ENCODE measurements at regions not wholly inside any gene's neighbourhood (a gene's known extent, or its start where the extent isn't known, plus 50 kb on each side); places are given as distances from the start of the nearest gene placed in this dataset.

DNA sequence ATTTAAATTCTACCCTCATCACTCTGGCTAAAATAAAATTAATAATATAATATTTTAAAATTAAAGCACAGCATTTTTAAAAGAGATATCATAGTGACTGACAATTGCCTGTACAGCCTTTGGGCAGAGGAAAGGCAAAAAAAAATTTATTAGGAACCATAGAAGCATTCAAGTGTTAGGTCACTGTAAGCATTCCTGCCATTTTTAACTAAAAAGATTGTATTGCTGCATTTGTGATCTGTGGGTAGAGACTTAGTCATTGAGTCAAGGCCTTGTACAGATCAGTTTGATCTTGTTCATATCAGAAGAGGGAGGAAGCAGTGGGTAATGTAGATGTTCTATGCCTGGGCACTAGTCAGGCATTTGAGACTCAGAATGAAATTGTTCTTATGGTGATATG lies 109.9 kb downstream of the LYPLAL1 start:
- H3K9me3 ChIP-seq (ENCODE audit: control insufficient read depth, low read length): no peaks in the 10 kb centered on the region
- no peaks in the 10 kb centered on the region for H3K36me3 ChIP-seq (ENCODE audit: control insufficient read depth, insufficient read depth, low read length)
- peaks cover 11% of the 10 kb centered on the region for H3K4me1 ChIP-seq (ENCODE audit: control insufficient read depth, insufficient read depth, low read length, poor library complexity, severe bottlenecking)
- no peak overlapping the region for H3K4me3 ChIP-seq (ENCODE audit: extremely low read depth, insufficient read depth, low read length, poor library complexity, severe bottlenecking)
- no peak overlapping the region for H3K27ac ChIP-seq (ENCODE audit: low read depth, low read length, severe bottlenecking)

DNA sequence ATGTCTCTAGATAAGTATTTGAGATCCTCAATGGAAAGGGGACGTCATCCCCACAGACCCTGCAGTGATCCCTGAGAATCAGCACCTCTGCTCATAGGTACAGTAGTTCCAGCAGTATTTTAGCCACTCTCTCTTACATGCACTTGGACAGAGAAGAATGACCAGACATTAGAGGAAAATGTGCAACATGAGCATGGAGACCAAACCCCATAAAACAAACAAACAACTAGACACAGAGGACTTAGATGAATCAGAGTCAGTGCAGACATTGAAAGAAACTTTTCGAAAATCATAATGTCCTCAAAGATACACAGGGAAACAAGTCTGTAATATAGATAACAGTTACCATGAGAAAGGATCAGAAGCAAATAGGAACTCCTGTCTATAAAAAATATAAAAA lies 108.2 kb downstream of the LYPLAL1 start:
- 86 to 100% methylated on average over 1 of the region's 2 CpGs for WGBS, 2 experiments (ENCODE audit: insufficient coverage in 2 of 2)
- H3K27ac ChIP-seq (ENCODE audit: low read depth, low read length, severe bottlenecking): no peak overlapping the region

DNA sequence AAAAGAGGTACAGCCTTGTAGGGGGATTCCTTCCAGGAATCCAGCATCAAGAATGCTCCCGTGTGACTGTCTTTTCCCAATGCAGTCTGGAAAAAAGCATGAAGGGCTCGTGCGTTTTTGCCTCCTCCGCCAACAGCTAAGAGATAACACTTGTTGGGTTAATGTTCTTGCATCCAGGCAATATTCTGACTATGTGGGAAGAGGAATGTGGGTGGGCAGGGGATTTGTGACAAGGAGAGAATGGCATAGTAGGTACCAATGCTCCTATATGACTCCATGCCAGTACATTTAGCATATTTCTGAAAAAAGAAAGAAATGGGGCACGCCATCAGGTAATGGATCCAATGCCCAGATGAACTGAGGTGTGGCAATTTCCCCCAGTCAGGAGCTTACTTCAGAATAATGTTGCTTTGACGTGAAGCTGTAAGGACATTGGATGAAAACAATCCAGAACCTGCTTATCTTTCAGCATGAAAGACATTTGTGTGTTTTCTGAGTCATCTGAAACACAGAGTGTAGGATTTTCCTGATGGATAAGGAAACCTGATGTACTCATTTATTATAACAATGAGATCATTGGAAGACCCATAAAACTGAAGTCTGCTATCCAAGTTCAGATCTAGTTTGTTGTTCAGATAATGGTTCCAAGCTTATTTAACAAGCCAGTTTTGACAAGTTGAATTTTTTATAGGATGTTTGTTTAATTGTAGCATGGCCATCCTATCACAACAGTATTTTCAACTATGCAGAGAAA lies 105.5 kb downstream of the LYPLAL1 start:
- Histone ChIP-seq H3K4me1 (ENCODE audit: control insufficient read depth, insufficient read depth, low read length, poor library complexity, severe bottlenecking) (peaks cover 18% of the 10 kb centered on the region), H3K4me3 (ENCODE audit: extremely low read depth, insufficient read depth, low read length, poor library complexity, severe bottlenecking) (no peak overlapping the region), H3K36me3 (ENCODE audit: control insufficient read depth, insufficient read depth, low read length) (no peaks in the 10 kb centered on the region), H3K9me3 (ENCODE audit: control insufficient read depth, low read length) (no peaks in the 10 kb centered on the region), H3K27ac (ENCODE audit: low read depth, low read length, severe bottlenecking) (peak overlapping the region; percentile 11)
- WGBS, 2 experiments (ENCODE audit: insufficient coverage in 2 of 2): 86 to 93% methylated on average over 5 to 6 of the region's 6 CpGs

More for the DNA sequence above, 108.2 kb downstream of the LYPLAL1 start:
- Histone ChIP-seq H3K9me3 (ENCODE audit: control insufficient read depth, low read length) (no peaks in the 10 kb centered on the region), H3K4me1 (ENCODE audit: control insufficient read depth, insufficient read depth, low read length, poor library complexity, severe bottlenecking) (peaks cover 15% of the 10 kb centered on the region), H3K36me3 (ENCODE audit: control insufficient read depth, insufficient read depth, low read length) (no peaks in the 10 kb centered on the region), H3K4me3 (ENCODE audit: extremely low read depth, insufficient read depth, low read length, poor library complexity, severe bottlenecking) (no peak overlapping the region)

DNA sequence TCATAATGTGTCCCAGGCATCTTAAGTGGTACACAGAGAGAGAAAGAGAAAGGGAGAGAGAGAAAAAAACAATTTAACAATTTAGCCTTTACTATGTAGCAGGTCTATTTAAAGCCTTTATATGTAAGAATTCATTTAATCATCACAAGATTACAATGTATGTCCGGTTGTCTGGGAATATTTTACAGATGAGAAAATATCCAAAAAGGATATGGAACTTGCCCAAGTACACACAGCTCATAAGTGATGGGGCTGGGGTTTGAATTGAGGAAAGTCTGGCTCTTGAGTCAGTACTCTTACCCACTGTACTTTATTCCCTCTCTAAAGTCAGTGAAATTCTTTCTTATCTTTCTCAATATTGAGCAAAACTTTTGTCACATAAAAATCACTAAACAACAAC lies 104.6 kb downstream of the LYPLAL1 start:
- H3K9me3 ChIP-seq (ENCODE audit: control insufficient read depth, low read length): no peaks in the 10 kb centered on the region
- H3K4me3 ChIP-seq (ENCODE audit: extremely low read depth, insufficient read depth, low read length, poor library complexity, severe bottlenecking): no peak overlapping the region
- no CpG with 5 or more reads among the region's 1 CpG for WGBS, 2 experiments (ENCODE audit: insufficient coverage in 2 of 2)
- no peak overlapping the region for H3K27ac ChIP-seq (ENCODE audit: low read depth, low read length, severe bottlenecking)
- H3K4me1 ChIP-seq (ENCODE audit: control insufficient read depth, insufficient read depth, low read length, poor library complexity, severe bottlenecking): peaks cover 18% of the 10 kb centered on the region
- H3K36me3 ChIP-seq (ENCODE audit: control insufficient read depth, insufficient read depth, low read length): no peaks in the 10 kb centered on the region

DNA sequence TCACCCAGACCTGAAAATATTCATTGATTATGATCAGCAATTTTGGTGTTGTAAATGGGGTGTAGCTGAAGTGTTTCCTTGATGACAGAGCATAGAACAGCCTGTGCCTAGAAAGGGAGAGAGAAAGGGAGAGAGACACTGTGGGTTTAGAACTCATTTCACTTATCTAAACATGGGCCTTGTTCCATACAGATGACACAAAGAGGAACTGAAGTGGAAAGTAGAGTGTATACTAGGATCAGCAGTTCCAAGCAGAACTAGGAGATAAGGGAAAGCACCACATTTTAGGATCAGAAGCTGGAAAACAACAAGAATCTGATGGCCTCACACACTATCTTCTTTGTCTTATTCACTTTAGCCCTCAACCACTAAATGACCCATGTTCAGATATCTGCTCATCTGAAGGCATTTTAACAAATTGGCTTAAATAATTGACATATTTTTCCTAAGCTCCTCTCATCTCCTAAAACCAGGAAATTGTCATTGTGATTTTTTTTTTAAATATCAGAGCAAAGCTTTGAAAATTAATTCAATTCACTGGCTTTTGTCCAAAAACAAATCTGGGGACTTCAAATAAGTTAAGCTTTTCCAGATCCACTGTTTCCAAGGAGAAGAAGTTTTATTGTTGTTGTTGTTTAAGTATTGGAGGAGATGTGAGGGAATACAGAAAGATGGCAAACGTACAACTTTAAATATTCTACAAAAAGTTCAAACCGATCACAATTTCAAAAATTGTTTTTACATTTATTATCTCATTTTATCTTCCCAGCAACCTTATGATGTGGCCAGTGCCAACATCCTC lies 103.8 kb downstream of the LYPLAL1 start:
- 86 to 100% methylated on average over 1 of the region's 2 CpGs for WGBS, 2 experiments (ENCODE audit: insufficient coverage in 2 of 2)
- Histone ChIP-seq H3K4me1 (ENCODE audit: control insufficient read depth, insufficient read depth, low read length, poor library complexity, severe bottlenecking) (peaks cover 18% of the 10 kb centered on the region), H3K9me3 (ENCODE audit: control insufficient read depth, low read length) (no peaks in the 10 kb centered on the region), H3K27ac (ENCODE audit: low read depth, low read length, severe bottlenecking) (peak overlapping the region; percentile 71), H3K36me3 (ENCODE audit: control insufficient read depth, insufficient read depth, low read length) (no peaks in the 10 kb centered on the region), H3K4me3 (ENCODE audit: extremely low read depth, insufficient read depth, low read length, poor library complexity, severe bottlenecking) (no peak overlapping the region)

DNA sequence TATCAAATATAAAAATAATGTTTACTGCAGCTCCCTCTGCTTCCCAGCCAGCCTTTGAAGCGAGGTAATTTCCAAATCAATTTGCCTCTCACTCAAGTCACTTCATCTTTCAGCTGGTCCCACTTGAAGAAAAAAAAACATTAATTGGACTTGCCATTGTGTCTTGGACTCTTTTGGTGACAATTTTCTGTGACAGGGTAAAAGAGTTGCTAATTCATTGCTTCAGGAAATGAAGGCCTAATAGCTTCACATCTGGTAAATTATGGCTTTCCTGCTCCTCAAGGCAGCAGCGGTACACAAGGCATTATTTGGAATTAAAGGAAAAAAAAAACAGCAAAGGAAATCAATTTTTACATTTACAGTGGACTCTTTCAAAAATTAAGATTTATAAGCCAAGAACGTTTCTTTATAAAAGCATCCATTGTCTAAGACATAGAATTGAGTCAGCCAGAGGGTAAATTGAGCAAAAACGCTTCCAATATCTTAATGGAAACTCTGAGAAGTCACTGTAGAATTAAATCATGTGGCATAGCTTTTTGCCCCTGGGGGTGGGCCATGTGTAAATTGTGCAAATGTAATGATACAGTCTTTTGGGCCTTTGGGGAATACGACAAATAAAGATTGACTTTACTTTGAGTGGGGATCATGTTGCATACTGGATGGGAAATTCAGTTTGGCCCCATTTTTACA lies 102.5 kb downstream of the LYPLAL1 start:
- WGBS, 2 experiments (ENCODE audit: insufficient coverage in 2 of 2): 92% methylated on average over 2 of the region's 5 CpGs
- Histone ChIP-seq H3K4me3 (ENCODE audit: extremely low read depth, insufficient read depth, low read length, poor library complexity, severe bottlenecking) (no peak overlapping the region), H3K4me1 (ENCODE audit: control insufficient read depth, insufficient read depth, low read length, poor library complexity, severe bottlenecking) (peaks cover 14% of the 10 kb centered on the region), H3K9me3 (ENCODE audit: control insufficient read depth, low read length) (no peaks in the 10 kb centered on the region), H3K36me3 (ENCODE audit: control insufficient read depth, insufficient read depth, low read length) (no peaks in the 10 kb centered on the region), H3K27ac (ENCODE audit: low read depth, low read length, severe bottlenecking) (no peak overlapping the region)

DNA sequence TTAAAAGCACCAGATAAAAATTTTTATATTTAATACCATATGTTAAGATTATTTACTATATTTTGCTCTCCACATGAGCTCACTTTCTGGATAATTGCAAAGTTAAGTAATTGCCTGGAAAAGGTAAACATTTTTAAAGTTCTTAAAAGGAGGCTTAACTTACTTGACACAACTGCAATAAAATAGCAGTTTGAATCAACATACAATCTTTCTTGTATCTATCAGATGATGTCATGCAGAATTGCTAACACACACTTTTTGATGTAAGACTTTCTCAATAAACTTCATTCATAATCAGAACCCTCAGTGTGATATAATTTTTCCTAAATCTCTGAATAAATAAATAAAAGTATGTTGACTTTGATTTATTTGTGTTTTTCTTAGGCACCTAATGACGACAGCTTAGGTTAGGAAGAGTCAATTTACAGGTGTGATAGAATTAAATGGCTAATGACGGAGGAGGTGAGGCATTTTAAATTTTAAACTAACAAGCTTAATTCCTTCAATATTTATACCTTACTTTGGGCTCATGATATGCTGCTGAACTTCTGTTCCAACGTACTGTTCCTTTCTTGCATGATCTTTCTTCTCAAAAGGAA lies 99.5 kb downstream of the LYPLAL1 start:
- Histone ChIP-seq H3K9me3 (ENCODE audit: control insufficient read depth, low read length) (no peaks in the 10 kb centered on the region), H3K36me3 (ENCODE audit: control insufficient read depth, insufficient read depth, low read length) (no peaks in the 10 kb centered on the region), H3K4me3 (ENCODE audit: extremely low read depth, insufficient read depth, low read length, poor library complexity, severe bottlenecking) (no peak overlapping the region), H3K4me1 (ENCODE audit: control insufficient read depth, insufficient read depth, low read length, poor library complexity, severe bottlenecking) (peaks cover 11% of the 10 kb centered on the region), H3K27ac (ENCODE audit: low read depth, low read length, severe bottlenecking) (no peak overlapping the region)
- WGBS, 2 experiments (ENCODE audit: insufficient coverage in 2 of 2): 100% methylated on average over 1 of the region's 3 CpGs

DNA sequence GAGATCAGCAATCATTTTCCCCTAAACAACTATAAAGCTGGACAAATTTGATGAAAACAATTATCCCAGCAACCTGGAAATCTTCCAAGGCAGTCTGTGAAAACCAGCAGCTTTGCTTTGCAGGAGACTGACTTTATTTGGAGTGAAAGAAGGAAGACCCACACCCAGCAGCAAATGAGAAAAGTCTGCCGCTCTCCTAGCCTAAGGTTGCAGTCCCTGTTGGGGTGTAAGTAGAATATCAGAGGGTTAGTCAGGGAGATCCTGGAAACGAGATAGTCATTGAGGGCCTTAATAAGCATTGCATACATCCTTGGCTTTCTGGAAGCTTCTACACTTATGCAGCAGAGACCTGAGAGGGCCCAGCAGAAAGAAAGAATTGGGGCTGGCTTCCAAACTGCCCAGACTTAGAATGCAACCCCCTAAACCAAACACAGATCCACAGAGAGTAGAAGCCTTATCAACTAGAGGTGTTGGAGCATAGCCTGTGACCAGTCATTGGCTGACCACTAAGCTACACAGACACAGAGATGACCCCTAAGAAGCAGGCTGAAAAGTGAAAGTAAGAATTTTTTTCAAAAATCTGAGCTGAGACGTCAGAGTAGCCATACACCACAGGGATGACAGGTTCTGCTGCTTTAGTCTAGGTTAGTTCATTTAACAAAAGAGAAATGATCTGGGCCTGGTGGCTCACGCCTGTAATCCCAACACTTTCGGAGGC lies 98.3 kb downstream of the LYPLAL1 start:
- 95 to 96% methylated on average over 4 to 5 of the region's 5 CpGs for WGBS, 2 experiments (ENCODE audit: insufficient coverage in 2 of 2)
- H3K4me3 ChIP-seq (ENCODE audit: extremely low read depth, insufficient read depth, low read length, poor library complexity, severe bottlenecking): no peak overlapping the region
- no peaks in the 10 kb centered on the region for H3K9me3 ChIP-seq (ENCODE audit: control insufficient read depth, low read length)
- no peaks in the 10 kb centered on the region for H3K36me3 ChIP-seq (ENCODE audit: control insufficient read depth, insufficient read depth, low read length)
- no peak overlapping the region for H3K27ac ChIP-seq (ENCODE audit: low read depth, low read length, severe bottlenecking)
- peaks cover 8% of the 10 kb centered on the region for H3K4me1 ChIP-seq (ENCODE audit: control insufficient read depth, insufficient read depth, low read length, poor library complexity, severe bottlenecking)

DNA sequence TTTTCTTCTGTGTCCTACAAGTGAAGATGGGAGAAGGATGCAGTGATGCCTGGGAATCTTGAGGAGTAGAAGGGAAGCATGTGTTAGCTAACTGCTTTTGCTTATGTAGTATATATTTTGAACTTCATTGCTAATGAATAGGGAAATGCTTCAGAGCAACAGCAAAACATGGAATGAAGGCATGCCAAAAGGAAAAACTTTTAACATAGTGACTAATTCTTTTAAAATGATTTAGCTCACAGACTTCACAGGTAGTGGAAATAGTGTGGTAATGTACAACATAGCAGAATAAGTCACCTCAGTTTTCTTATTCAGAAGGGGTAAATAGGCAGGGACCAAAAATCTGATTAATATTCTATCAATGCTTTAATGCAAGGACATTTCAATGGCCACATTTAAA lies 95.5 kb downstream of the LYPLAL1 start:
- Histone ChIP-seq H3K4me3 (ENCODE audit: extremely low read depth, insufficient read depth, low read length, poor library complexity, severe bottlenecking) (no peak overlapping the region), H3K36me3 (ENCODE audit: control insufficient read depth, insufficient read depth, low read length) (no peaks in the 10 kb centered on the region), H3K4me1 (ENCODE audit: control insufficient read depth, insufficient read depth, low read length, poor library complexity, severe bottlenecking) (peaks cover 9% of the 10 kb centered on the region), H3K9me3 (ENCODE audit: control insufficient read depth, low read length) (no peaks in the 10 kb centered on the region), H3K27ac (ENCODE audit: low read depth, low read length, severe bottlenecking) (no peak overlapping the region)

DNA sequence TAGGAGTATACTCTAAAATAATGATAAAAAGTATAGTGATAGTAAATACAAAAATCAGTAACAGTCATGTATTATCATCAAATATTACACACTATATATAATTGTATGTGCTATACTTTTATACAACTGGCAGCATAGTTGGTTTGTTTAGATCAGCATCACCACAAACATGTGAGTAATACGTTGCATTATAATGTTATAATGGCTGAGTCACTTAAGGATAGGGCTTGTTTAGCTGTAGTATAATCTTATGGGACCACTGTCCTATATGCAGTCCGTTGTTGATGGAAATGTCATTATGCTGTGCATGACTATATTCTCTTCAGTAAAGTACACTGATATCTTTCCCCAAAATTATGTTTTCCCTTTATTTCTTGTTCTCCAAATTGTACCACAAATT lies 92.8 kb downstream of the LYPLAL1 start:
- no peak overlapping the region for H3K4me3 ChIP-seq (ENCODE audit: extremely low read depth, insufficient read depth, low read length, poor library complexity, severe bottlenecking)
- peaks cover 2% of the 10 kb centered on the region for H3K9me3 ChIP-seq (ENCODE audit: control insufficient read depth, low read length)
- H3K36me3 ChIP-seq (ENCODE audit: control insufficient read depth, insufficient read depth, low read length): no peaks in the 10 kb centered on the region
- peaks cover 5% of the 10 kb centered on the region for H3K4me1 ChIP-seq (ENCODE audit: control insufficient read depth, insufficient read depth, low read length, poor library complexity, severe bottlenecking)
- 100% methylated on average over 1 of the region's 2 CpGs; no CpG with 5 or more reads in 1 of the 2 experiments for WGBS, 2 experiments (ENCODE audit: insufficient coverage in 2 of 2)
- no peak overlapping the region for H3K27ac ChIP-seq (ENCODE audit: low read depth, low read length, severe bottlenecking)
